UCSD-AML1 (cell line): ENCODE measurements at regions not wholly inside any gene's neighbourhood (a gene's known extent, or its start where the extent isn't known, plus 50 kb on each side); places are given as distances from the start of the nearest gene placed in this dataset.
"Not testable (repeated sequence)": the region's sequence is repeated elsewhere in the genome, so short reads cannot be mapped to it uniquely, and the experiment has no call there.

Experiments
- DNase-seq: peaks from one replicate; lab custom pipeline; 2025; ENCODE audit not compliant: unreplicated experiment; lab: John Stamatoyannopoulos, UW

- DNase-seq = no peak
Measured at GRCh38 chr12:17110316-17110715, 504.4 kb upstream of the LMO3 start.

GRCh38 chr12:17108877-17109541, 503.0 kb upstream of the LMO3 start:
- DNase-seq = no peak

GRCh38 chr12:17104801-17105200, 498.8 kb upstream of the LMO3 start:
- no peak for DNase-seq

GRCh38 chr12:17097674-17098073, 491.7 kb upstream of the LMO3 start:
- DNase-seq = peak; percentile 5

GRCh38 chr12:17084831-17085230, 478.9 kb upstream of the LMO3 start:
- DNase-seq = no peak

- no peak for DNase-seq
Measured at GRCh38 chr12:17079251-17079909, 473.4 kb upstream of the LMO3 start.

- no peak for DNase-seq
Measured at GRCh38 chr12:17077594-17077993, 471.6 kb upstream of the LMO3 start.

GRCh38 chr12:17076811-17077210, 470.8 kb upstream of the LMO3 start:
- DNase-seq = no peak

GRCh38 chr12:17076028-17076744, 470.2 kb upstream of the LMO3 start:
- no peak for DNase-seq

GRCh38 chr12:17064834-17065233, 458.9 kb upstream of the LMO3 start:
- no peak for DNase-seq

- no peak for DNase-seq
Measured at GRCh38 chr12:17062267-17063036, 456.5 kb upstream of the LMO3 start.

GRCh38 chr12:17060260-17060659, 454.3 kb upstream of the LMO3 start:
- DNase-seq = no peak

- DNase-seq = no peak
Measured at GRCh38 chr12:17056546-17056945, 450.6 kb upstream of the LMO3 start.

GRCh38 chr12:17038923-17039322, 433.0 kb upstream of the LMO3 start:
- DNase-seq = no peak

GRCh38 chr12:17035372-17035771, 429.4 kb upstream of the LMO3 start:
- no peak for DNase-seq

- no peak for DNase-seq
Measured at GRCh38 chr12:17030338-17030737, 424.4 kb upstream of the LMO3 start.

GRCh38 chr12:17028348-17028747, 422.4 kb upstream of the LMO3 start:
- DNase-seq = no peak

- not testable (repeated sequence) for DNase-seq
Measured at GRCh38 chr12:17025424-17025823, 419.5 kb upstream of the LMO3 start.

- DNase-seq = no peak
Measured at GRCh38 chr12:17020765-17021164, 414.8 kb upstream of the LMO3 start.

- DNase-seq = no peak
Measured at GRCh38 chr12:17017402-17017801, 411.4 kb upstream of the LMO3 start.

- no peak for DNase-seq
Measured at GRCh38 chr12:17016116-17016864, 410.3 kb upstream of the LMO3 start.
